Gastroesophageal sphincter (tissue), 3 donors: ENCODE measurements at regions not wholly inside any gene's neighbourhood (a gene's known extent, or its start where the extent isn't known, plus 50 kb on each side); places are given as distances from the start of the nearest gene placed in this dataset.

Source experiments
- CTCF ChIP-seq, 4 experiments: fragments of 200-600 bp in 2 of 4; fragments of 450-650 bp in 2 of 4; sonication (generic) in 1 of 4; IDR thresholded peaks; one replicate each; pipeline ENCODE4 v1.5.1; 2017 to 2019; ENCODE audit warnings: antibody characterized with exemption in 4 of 4, mild to moderate bottlenecking in 2 of 4, moderate library complexity in 2 of 4
- EP300 ChIP-seq: sonication (generic); formaldehyde crosslinking; IDR thresholded peaks from one replicate; pipeline ENCODE4 v1.6.1; 2017; ENCODE audit warnings: antibody characterized with exemption, mild to moderate bottlenecking
- POLR2A ChIP-seq, 2 donors: fragments of 450-650 bp; IDR thresholded peaks; one replicate each; pipeline ENCODE4 v1.6.1; 2017; ENCODE audit warnings: antibody characterized with exemption in 2 of 2, mild to moderate bottlenecking in 2 of 2, moderate library complexity in 1 of 2

- TF ChIP-seq POLR2A (IDR thresholded peaks at IDR 0.05) = no peak
- TF ChIP-seq CTCF (IDR thresholded peaks at IDR 0.05) = no peak
- TF ChIP-seq EP300 = no peak
Observed at GRCh38 chr4:23991444-23991843, 101.6 kb upstream of the PPARGC1A start.
